ENCODE measurements at regions not wholly inside any gene's neighbourhood (a gene's known extent, or its start where the extent isn't known, plus 50 kb on each side); places are given as distances from the start of the nearest gene placed in this dataset.

DNA sequence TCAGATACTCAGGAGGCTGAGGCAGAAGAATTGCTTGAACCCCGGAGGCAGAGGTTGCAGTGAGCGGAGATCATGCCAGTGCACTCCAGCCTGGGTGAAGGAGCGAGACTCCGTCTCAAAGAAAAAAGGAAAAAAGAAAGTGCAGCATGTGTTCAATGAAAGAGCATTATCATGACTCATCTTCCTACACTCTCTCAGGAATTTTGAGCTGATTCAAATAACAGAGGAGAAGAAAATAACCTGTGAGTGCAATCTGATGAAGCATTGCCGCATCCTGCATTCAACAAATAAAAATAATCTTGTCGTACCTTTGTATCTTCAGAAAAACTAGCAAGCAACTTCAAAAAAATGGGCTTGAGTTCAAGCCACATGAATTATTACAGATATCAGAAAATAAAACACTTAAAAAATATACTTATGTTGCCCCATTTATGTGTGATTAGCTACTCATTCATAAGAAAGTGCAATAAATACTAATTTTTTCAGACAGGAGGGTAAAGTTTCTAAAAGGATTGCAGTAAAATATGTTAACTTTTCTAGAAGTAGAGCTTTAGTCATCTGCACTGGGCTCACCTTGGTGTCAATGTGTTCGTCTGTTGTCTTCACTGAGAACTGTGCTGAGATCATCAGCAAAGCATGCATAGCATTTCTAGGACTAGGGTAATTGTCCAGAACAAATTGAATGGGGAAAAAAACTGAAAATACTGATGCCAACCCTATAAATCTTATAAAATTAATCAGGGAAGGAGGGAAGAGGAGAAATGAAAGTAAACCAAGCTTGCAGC lies 90.4 kb upstream of the VCX3B start:
- TF ChIP-seq, protein P1, sequence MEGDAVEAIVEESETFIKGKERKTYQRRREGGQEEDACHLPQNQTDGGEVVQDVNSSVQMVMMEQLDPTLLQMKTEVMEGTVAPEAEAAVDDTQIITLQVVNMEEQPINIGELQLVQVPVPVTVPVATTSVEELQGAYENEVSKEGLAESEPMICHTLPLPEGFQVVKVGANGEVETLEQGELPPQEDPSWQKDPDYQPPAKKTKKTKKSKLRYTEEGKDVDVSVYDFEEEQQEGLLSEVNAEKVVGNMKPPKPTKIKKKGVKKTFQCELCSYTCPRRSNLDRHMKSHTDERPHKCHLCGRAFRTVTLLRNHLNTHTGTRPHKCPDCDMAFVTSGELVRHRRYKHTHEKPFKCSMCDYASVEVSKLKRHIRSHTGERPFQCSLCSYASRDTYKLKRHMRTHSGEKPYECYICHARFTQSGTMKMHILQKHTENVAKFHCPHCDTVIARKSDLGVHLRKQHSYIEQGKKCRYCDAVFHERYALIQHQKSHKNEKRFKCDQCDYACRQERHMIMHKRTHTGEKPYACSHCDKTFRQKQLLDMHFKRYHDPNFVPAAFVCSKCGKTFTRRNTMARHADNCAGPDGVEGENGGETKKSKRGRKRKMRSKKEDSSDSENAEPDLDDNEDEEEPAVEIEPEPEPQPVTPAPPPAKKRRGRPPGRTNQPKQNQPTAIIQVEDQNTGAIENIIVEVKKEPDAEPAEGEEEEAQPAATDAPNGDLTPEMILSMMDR (IDR thresholded peaks at IDR 0.05) = no peak
- H3K4me1 Mint-ChIP-seq (ENCODE audit: unreplicated experiment) = no peaks in the 10 kb centered on the region
- H3K27ac Mint-ChIP-seq (ENCODE audit: unreplicated experiment) = no peak overlapping the region
- no peak overlapping the region for H3K4me3 Mint-ChIP-seq (ENCODE audit: unreplicated experiment)
- no peaks in the 10 kb centered on the region for H3K27me3 Mint-ChIP-seq (ENCODE audit: unreplicated experiment)
- DNase-seq (ENCODE audit: extremely low spot score, unreplicated experiment) = no peak
- H3K9me3 Mint-ChIP-seq (ENCODE audit: unreplicated experiment) = peaks cover 52% of the 10 kb centered on the region
- no peaks in the 10 kb centered on the region for H3K36me3 Mint-ChIP-seq (ENCODE audit: unreplicated experiment)

DNA sequence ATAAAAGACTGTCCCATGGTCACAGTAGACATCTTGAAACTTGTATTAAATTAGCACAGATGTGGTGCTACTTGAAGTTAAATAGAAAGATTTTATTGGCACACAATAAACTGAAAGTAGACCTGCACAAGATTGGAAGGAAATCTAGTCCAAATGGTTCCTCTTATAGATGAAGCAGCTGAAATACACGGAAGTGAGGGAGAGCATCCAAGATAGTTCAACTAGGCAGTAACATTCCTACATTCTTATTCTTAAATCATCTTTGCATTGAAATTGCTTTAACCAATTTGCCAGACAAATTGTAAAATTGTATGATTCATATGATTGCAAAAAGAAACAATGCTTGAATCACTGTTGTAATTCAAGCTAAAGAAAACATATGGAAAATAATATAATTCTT lies 87.6 kb upstream of the VCX3B start:
- DNase-seq (ENCODE audit: extremely low spot score, unreplicated experiment) = no peak
- no peak overlapping the region for H3K4me3 Mint-ChIP-seq (ENCODE audit: unreplicated experiment)
- no peaks in the 10 kb centered on the region for H3K27me3 Mint-ChIP-seq (ENCODE audit: unreplicated experiment)
- no peak overlapping the region for H3K27ac Mint-ChIP-seq (ENCODE audit: unreplicated experiment)
- H3K4me1 Mint-ChIP-seq (ENCODE audit: unreplicated experiment) = no peaks in the 10 kb centered on the region
- H3K36me3 Mint-ChIP-seq (ENCODE audit: unreplicated experiment) = no peaks in the 10 kb centered on the region
- H3K9me3 Mint-ChIP-seq (ENCODE audit: unreplicated experiment) = peaks cover 39% of the 10 kb centered on the region
- TF ChIP-seq, protein P1 (IDR thresholded peaks at IDR 0.05) = no peak

DNA sequence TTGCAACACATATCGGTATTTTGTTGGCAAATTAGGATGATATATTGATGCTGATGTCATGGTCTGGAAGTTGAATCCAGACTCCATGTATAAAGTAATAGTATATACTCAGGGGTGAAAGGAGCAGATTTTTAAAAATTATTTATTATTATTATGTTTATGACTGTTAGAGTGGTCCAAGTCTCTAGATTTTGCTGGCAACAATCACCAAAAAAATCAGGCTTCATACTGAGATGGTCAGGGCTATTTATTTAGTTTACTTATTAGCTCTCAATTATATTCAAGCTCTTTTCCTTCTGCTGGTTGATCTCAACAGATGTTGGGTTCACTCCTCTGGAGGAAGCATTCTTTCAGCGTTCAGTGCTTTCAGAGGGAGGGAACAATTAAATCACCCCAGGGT lies 73.9 kb upstream of the VCX3B start:
- H3K36me3 Mint-ChIP-seq (ENCODE audit: unreplicated experiment) = no peaks in the 10 kb centered on the region
- H3K27me3 Mint-ChIP-seq (ENCODE audit: unreplicated experiment) = no peaks in the 10 kb centered on the region
- H3K27ac Mint-ChIP-seq (ENCODE audit: unreplicated experiment) = no peak overlapping the region
- TF ChIP-seq, protein P1 (IDR thresholded peaks at IDR 0.05) = no peak
- peaks cover 13% of the 10 kb centered on the region for H3K9me3 Mint-ChIP-seq (ENCODE audit: unreplicated experiment)
- H3K4me1 Mint-ChIP-seq (ENCODE audit: unreplicated experiment) = no peaks in the 10 kb centered on the region
- DNase-seq (ENCODE audit: extremely low spot score, unreplicated experiment) = no peak
- no peak overlapping the region for H3K4me3 Mint-ChIP-seq (ENCODE audit: unreplicated experiment)

DNA sequence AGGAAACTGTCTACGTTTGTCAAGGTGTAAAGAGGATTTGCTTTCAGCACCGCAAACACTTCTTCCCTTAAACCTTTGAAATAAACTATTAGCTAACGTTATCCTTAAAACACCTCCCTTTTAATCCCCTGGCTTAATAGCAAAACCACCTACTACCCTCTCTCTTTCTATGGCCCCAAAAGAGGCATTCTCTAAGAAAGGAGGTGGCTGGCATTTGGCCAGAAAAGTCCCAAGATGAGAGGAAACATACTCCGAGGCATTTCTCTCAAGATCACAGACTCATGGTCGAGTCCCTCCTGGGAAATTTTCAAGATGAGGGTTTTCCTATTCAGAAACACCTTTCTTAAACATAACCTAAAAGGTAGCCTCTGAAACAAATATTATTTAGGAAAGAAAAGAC lies 60.6 kb upstream of the VCX3B start:
- Mint-ChIP-seq H3K9me3 (ENCODE audit: unreplicated experiment) (peaks cover 18% of the 10 kb centered on the region), H3K27me3 (ENCODE audit: unreplicated experiment) (no peaks in the 10 kb centered on the region), H3K27ac (ENCODE audit: unreplicated experiment) (no peak overlapping the region), H3K36me3 (ENCODE audit: unreplicated experiment) (no peaks in the 10 kb centered on the region), H3K4me1 (ENCODE audit: unreplicated experiment) (no peaks in the 10 kb centered on the region), H3K4me3 (ENCODE audit: unreplicated experiment) (no peak overlapping the region)
- TF ChIP-seq, protein P1 (IDR thresholded peaks at IDR 0.05) = no peak
- no peak for DNase-seq (ENCODE audit: extremely low spot score, unreplicated experiment)

DNA sequence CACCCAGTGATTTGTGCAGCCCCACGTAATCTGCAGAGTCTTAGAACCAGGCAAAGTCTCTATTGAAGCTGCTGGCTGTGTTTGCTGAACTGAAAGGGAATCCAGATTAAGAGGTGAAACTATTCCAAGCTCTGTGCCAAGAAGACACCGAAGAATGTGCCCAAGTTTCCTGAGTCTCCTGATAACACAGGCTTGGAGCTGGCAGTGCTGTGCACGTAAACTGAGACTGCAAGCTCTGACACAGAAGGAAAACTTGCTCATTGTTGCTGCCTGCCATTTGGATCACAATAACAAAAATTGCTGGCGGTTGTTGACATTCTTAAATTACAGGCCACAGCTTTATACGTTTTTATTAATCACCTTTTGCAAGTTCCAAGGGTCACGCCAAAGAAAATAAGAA lies 60.2 kb upstream of the VCX3B start:
- no peak overlapping the region for H3K27ac Mint-ChIP-seq (ENCODE audit: unreplicated experiment)
- no peaks in the 10 kb centered on the region for H3K36me3 Mint-ChIP-seq (ENCODE audit: unreplicated experiment)
- H3K4me1 Mint-ChIP-seq (ENCODE audit: unreplicated experiment) = no peaks in the 10 kb centered on the region
- TF ChIP-seq, protein P1 (IDR thresholded peaks at IDR 0.05) = no peak
- no peak overlapping the region for H3K4me3 Mint-ChIP-seq (ENCODE audit: unreplicated experiment)
- DNase-seq (ENCODE audit: extremely low spot score, unreplicated experiment) = no peak
- H3K9me3 Mint-ChIP-seq (ENCODE audit: unreplicated experiment) = peaks cover 18% of the 10 kb centered on the region
- no peaks in the 10 kb centered on the region for H3K27me3 Mint-ChIP-seq (ENCODE audit: unreplicated experiment)
